NT2/D1 (cell line): ENCODE measurements at regions not wholly inside any gene's neighbourhood (a gene's known extent, or its start where the extent isn't known, plus 50 kb on each side); places are given as distances from the start of the nearest gene placed in this dataset.

Source experiments
- YY1 ChIP-seq: IDR thresholded peaks from 2 replicates; pipeline ENCODE4 v1.6.1; 2011; ENCODE audit not compliant: insufficient read length, insufficient read depth
- ZNF274 ChIP-seq: IDR thresholded peaks from 2 replicates; pipeline ENCODE4 v1.6.1; 2011; ENCODE audit warnings: mild to moderate bottlenecking, low read depth, low read length

GRCh38 chr18:24810561-24811305 lies 350.3 kb downstream of the HRH4 start:
- TF ChIP-seq YY1, result no peak
- TF ChIP-seq ZNF274, result no peak
